A673 (cell line): ENCODE measurements at regions not wholly inside any gene's neighbourhood (a gene's known extent, or its start where the extent isn't known, plus 50 kb on each side); places are given as distances from the start of the nearest gene placed in this dataset.

ENCODE experiments used
- BruUV-seq: library from RNA; stranded (reverse); fragments of 400-500 nt; replicated peaks from 2 replicates; lab custom pipeline; 2021; lab: Mats Ljungman, UMichigan
- CTCF ChIA-PET: fragments of 300-600 bp; sonication (Branson Sonifier 250); formaldehyde crosslinking; loops from one replicate; lab custom pipeline; 2022; ENCODE audit warnings: antibody characterized with exemption; lab: Charles Lee
- POLR2A ChIA-PET: fragments of 300-600 bp; sonication (Branson Sonifier 250); formaldehyde crosslinking; loops from one replicate; lab custom pipeline; 2022; ENCODE audit warnings: antibody characterized with exemption; ENCODE audit not compliant: low non-redundant PET; lab: Charles Lee
- DNase-seq: peaks from one replicate; pipeline ENCODE4 v3.0.0-alpha.2; 2015; ENCODE audit warnings: low spot score
- H3K27ac ChIP-seq: fragments of 200-600 bp; sonication (generic); 2 replicates; pipeline ENCODE4 v1.5.1; 2016; ENCODE audit warnings: mixed run types, low read depth, mild to moderate bottlenecking, mixed read lengths, antibody characterized with exemption, low read length; ENCODE audit not compliant: poor library complexity, severe bottlenecking
- H3K27me3 ChIP-seq: fragments of 200-600 bp; sonication (generic); replicated peaks from 2 replicates; pipeline ENCODE4 v1.6.1; 2017; ENCODE audit warnings: mixed run types, low read depth, mild to moderate bottlenecking, mixed read lengths, antibody characterized with exemption, low read length; ENCODE audit not compliant: insufficient read depth, poor library complexity
- H3K36me3 ChIP-seq: fragments of 200-600 bp; sonication (generic); 2 replicates; pipeline ENCODE4 v1.6.1; 2016; ENCODE audit warnings: mixed run types, mild to moderate bottlenecking, mixed read lengths, antibody characterized with exemption, low read length; ENCODE audit not compliant: insufficient read depth, poor library complexity, severe bottlenecking
- H3K4me1 ChIP-seq: fragments of 200-600 bp; sonication (generic); 2 replicates; pipeline ENCODE4 v1.6.1; 2017; ENCODE audit warnings: mixed run types, mild to moderate bottlenecking, mixed read lengths, antibody characterized with exemption, low read length; ENCODE audit not compliant: insufficient read depth, poor library complexity, severe bottlenecking
- H3K4me3 ChIP-seq: fragments of 200-600 bp; sonication (generic); 2 replicates; pipeline ENCODE4 v1.5.1; 2016; ENCODE audit warnings: low read depth, mixed run types, mild to moderate bottlenecking, mixed read lengths, low read length; ENCODE audit not compliant: poor library complexity, severe bottlenecking
- H3K9me3 ChIP-seq: fragments of 200-600 bp; sonication (generic); 2 replicates; pipeline ENCODE4 v1.6.1; 2016; ENCODE audit warnings: mixed run types, low read depth, mild to moderate bottlenecking, mixed read lengths, antibody characterized with exemption, low read length; ENCODE audit not compliant: poor library complexity, severe bottlenecking
- EZH2 ChIP-seq: fragments of 200-600 bp; sonication (generic); IDR thresholded peaks from 2 replicates; pipeline ENCODE4 v1.6.1; 2017; ENCODE audit warnings: borderline replicate concordance, low read depth, mild to moderate bottlenecking, mixed read lengths, antibody characterized with exemption, low read length; ENCODE audit not compliant: poor library complexity, severe bottlenecking
- intact Hi-C: fragments of 100-400 bp; cut with micrococcal nuclease; formaldehyde crosslinking; loops from one replicate; pipeline ENCODE4 v1.10.0; 2022; ENCODE audit not compliant: unreplicated experiment
- TF ChIP-seq, protein P1 (sequence below): fragments of 300-800, 200-600 bp; sonication (generic); conservative IDR thresholded peaks from 2 replicates; pipeline ENCODE4 v1.5.1; 2017; ENCODE audit warnings: low read depth, mild to moderate bottlenecking, antibody characterized with exemption, low read length, moderate library complexity, mixed read lengths

GRCh38 chr3:6601374-6601773 is 259.5 kb upstream of the GRM7 start:
- no peak overlapping the region for H3K27ac ChIP-seq
- TF ChIP-seq, protein P1, sequence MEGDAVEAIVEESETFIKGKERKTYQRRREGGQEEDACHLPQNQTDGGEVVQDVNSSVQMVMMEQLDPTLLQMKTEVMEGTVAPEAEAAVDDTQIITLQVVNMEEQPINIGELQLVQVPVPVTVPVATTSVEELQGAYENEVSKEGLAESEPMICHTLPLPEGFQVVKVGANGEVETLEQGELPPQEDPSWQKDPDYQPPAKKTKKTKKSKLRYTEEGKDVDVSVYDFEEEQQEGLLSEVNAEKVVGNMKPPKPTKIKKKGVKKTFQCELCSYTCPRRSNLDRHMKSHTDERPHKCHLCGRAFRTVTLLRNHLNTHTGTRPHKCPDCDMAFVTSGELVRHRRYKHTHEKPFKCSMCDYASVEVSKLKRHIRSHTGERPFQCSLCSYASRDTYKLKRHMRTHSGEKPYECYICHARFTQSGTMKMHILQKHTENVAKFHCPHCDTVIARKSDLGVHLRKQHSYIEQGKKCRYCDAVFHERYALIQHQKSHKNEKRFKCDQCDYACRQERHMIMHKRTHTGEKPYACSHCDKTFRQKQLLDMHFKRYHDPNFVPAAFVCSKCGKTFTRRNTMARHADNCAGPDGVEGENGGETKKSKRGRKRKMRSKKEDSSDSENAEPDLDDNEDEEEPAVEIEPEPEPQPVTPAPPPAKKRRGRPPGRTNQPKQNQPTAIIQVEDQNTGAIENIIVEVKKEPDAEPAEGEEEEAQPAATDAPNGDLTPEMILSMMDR = no peak
- ChIA-PET POLR2A (no interaction called here), CTCF (no interaction called here)
- no peaks in the 10 kb centered on the region for H3K36me3 ChIP-seq
- BruUV-seq = no TSS peak
- intact Hi-C loops = no loop called here
- H3K9me3 ChIP-seq = peaks cover 4% of the 10 kb centered on the region
- no peak for DNase-seq
- H3K27me3 ChIP-seq = no peaks in the 10 kb centered on the region
- no peaks in the 10 kb centered on the region for H3K4me1 ChIP-seq
- H3K4me3 ChIP-seq = no peak overlapping the region

DNA sequence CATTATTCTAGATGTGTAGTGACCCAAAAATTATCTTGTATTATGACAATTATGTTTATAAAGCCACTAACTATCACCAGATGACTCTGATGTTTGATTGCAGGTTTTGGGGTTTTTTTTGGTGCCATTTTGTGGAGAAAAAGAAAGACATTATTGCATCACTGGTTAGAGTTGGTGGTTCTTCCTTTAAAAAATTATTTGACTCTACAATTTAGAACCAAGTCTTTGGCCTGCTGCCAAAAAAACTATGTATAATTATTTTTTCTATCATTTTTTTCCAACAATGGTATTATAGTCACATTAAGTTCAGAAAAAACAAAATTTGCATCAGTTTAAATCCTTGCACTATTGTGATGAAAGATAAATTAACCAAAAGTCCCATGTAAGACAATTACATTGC is 258.6 kb upstream of the GRM7 start:
- TF ChIP-seq, protein P1 = no peak
- TF ChIP-seq EZH2 = no peak
- BruUV-seq = no TSS peak
- Histone ChIP-seq H3K27ac (no peak overlapping the region), H3K27me3 (no peaks in the 10 kb centered on the region), H3K4me3 (no peak overlapping the region), H3K36me3 (no peaks in the 10 kb centered on the region), H3K9me3 (no peaks in the 10 kb centered on the region), H3K4me1 (no peaks in the 10 kb centered on the region)
- ChIA-PET CTCF (no interaction called here), POLR2A (no interaction called here)
- intact Hi-C loops = no loop called here
- DNase-seq = no peak

GRCh38 chr3:6605227-6605626 is 255.7 kb upstream of the GRM7 start:
- ChIA-PET CTCF (no interaction called here), POLR2A (no interaction called here)
- TF ChIP-seq, protein P1 = no peak
- TF ChIP-seq EZH2 = no peak
- no peaks in the 10 kb centered on the region for H3K4me1 ChIP-seq
- no peak for DNase-seq
- no peak overlapping the region for H3K27ac ChIP-seq
- no peak overlapping the region for H3K4me3 ChIP-seq
- H3K36me3 ChIP-seq = no peaks in the 10 kb centered on the region
- intact Hi-C loops = no loop called here
- H3K27me3 ChIP-seq = no peaks in the 10 kb centered on the region
- no TSS peak for BruUV-seq
- no peaks in the 10 kb centered on the region for H3K9me3 ChIP-seq
